NCI-H146 treated with DMSO at 0.1 percent for 48 hours (cell line): ENCODE measurements at regions not wholly inside any gene's neighbourhood (a gene's known extent, or its start where the extent isn't known, plus 50 kb on each side); places are given as distances from the start of the nearest gene placed in this dataset.
A peak's percentile ranks its signal among the peaks of the same experiment; 100 is the strongest.
"Not testable (repeated sequence)": the region's sequence is repeated elsewhere in the genome, so short reads cannot be mapped to it uniquely, and the experiment has no call there.

Experiments
- DNase-seq: peaks from one replicate; lab custom pipeline; 2025; ENCODE audit not compliant: unreplicated experiment; lab: John Stamatoyannopoulos, UW

DNA sequence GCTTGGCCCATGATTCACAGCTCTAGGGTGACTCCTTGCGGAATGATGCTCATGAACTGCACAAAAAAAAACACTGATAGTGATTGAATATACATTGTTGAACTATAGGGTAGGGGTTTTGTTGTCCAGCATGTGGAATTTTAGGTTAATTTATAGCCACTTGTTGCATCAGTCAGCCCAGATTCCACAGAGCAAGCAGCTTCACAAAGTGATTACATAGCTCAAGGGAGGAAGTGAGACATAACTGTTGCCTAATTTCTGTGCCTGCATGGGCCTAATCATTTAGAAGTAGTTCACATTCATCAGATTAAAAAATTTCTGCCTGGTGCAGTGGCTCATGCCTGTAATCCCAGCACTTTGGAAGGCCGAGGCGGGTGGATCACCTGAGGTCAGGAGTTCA, 142.2 kb upstream of the ZNF722 start:
- not testable (repeated sequence) for DNase-seq

DNA sequence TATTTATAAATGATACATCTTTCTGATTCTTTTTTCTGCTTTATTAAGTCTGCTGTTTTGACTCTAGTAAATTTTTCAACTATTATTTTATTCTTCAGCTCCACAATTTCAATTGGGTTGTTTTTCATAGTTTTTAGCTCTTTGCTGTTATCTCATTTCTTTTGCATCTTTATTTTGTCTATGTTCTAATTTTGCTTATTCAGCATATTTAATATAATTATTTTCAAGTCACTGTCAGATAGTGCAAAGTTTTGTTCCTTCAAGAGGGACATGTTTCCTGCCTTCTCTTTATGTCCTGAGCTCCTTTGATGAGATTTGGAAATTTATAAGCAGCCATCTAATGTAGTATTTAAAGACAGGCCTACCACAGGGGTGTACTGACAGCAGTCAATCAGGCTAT, 131.5 kb upstream of the ZNF722 start:
- no peak for DNase-seq

DNA sequence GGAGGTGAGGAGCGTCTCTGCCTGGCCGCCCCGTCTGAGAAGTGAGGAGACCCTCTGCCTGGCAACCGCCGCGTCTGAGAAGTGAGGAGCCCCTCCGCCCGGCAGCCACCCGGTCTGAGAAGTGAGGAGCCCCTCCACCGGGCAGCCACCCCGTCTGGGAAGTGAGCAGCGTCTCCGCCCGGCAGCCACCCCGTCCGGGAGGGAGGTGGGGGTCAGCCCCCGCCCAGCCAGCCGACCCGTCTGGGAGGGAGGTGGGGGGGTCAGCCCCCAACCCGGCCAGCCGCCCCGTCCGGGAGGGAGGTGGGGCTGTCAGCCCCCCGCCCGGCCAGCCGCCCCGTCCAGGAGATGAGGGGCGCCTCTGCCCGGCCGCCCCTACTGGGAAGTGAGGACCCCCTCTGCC, 124.4 kb upstream of the ZNF722 start:
- not testable (repeated sequence) for DNase-seq

DNA sequence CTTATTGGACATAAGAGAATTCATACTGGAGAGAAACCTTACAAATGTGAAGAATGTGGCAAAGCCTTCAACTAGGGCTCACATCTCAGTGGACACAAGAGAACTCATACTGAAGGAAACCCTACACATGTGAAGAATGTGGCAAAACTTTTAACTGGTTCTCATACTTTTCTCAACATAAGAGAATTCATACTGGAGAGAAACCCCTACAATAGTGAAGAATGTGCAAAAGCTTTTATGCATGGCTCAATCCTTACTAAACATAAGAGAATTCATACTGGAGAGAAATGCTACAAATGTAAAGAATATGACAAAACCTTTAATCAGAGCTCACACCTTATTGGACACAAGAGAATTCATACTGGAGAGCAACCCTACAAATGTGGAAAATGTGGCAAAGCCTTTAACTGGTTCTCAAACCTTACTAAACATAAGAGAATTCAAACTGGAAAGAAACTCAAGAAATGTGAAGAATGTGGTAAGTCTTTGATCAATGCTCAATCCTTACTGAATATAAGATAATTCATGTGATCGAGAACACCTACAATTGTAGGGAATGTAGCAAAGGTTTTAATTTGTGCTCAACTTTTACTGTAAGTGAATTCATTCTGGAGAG, 121.8 kb upstream of the ZNF722 start:
- no peak for DNase-seq

DNA sequence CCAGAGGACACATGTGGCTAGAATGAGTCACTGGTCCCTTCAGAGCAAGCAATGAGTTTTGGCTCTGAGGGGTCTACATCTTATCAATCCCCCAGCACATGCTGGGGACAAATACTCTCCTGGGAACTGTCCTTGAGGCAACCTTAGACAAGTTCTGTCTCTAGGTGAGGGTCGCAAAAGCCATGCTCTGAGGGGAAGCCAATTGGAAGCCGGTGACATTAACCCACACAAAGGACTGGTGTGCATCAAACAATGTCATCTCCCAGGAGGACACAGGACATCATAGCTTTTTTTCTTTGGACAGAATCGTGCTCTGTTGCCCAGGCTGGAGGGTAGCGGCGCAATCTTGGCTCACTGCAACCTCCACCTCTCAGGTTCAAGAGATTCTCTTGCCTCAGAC, 111.6 kb upstream of the ZNF722 start:
- no peak for DNase-seq

DNA sequence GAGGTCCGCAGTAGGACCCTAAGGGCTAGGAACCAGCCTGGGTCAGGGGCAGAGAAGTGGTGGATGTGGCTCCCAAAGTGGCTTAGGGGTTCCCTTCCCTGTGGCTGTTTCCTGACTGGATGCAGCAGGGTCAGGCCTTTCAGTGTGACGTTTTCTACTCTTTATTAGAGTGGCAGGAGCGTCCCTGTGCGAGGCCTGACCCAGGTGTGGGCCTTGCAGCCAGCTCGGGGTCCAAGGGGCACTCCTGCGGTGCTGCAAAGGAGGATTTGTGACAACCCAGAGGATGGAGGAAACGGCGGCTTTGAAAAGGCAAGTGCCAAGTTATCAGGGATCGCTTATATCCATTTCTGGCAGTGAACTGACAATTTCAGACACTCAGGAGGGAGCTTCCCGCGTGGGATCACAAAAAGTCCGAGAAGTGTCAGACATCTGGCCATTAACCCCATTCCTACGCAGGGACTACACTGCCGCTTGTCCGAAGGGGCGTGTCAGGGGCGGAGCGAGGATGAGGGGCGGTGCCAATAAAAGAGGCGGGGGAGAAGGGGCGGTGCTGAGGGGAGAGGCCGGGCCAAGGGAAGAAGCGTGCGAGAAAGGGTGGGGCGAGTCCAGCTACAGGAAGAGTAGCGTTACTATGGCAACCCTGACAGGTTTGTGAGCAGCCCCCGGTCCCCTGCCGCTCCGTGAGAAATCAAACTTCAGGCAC, 98.8 kb upstream of the ZNF722 start:
- no peak for DNase-seq

DNA sequence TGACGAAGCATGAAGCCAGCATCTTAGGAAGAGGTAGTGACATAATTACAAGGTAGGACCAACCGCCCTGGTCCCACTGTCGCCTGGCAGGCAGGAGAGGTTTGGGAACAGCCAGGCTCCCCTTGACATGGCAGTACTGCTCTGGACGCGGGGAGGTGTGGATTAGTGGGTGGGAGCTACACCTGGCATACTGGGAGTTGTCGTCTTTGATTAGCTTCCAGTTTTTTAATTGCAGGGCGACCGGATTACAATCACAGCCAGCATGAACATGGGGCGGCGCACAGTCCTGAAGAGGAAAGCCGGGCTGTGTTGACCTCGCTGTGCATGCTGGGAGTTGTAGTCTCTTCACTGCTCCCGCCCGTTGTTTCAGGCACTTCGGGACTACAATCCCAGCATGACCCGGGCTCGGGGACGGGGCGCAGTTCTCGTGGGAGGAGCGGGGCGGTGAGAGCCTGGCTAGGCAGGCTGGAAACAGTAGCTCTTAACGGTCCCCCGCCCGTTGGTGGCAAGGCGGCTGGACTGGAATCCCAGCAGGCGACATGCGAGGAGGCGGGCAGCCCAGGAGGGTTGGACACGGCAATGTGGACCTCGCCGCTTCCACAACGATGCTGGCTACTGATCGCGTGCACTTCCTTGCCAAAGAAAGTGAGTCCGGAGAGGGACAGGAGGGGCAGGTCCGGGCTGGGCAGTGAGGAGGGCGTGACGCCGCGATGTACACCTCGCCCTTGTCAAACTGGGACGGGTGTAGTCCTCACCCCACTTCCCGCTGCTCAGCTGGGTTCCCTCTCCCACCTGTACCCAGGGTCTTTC, 98.0 kb upstream of the ZNF722 start:
- peak; percentile 8 for DNase-seq

DNA sequence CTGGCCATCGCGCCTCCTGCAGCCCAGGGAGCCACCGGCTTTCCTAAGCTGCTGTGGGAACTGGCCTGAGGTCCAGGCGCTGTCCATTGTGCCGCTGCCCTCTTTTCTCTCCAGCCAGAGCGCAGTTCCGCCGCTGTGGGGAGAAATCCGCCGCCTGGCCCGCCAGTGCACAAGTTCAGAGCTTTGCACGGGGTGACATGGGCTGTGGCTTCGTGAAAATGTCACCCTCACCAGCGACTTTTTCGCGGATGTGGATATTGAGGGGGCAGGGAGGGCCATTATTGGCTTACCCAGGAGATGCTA, 97.5 kb upstream of the ZNF722 start:
- not testable (repeated sequence) for DNase-seq

DNA sequence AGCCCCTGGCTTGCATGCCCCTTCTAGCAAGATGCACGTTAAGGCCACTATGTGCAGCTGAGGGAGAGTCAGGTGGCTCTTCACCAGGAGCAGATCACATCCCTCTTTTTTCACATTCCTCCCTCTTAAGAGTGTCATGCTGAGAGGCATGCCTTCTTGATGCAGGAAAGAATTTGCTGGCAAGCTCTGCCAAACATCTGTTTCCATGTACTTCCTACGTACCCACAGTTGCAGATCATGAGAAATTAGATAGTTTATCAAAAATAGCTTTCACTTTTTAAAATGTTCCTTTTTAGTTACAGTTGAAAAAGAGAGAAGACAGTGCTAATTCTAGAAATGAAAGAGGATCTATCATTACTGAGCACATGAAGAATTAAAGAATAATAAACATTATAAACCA, 79.7 kb upstream of the ZNF722 start:
- DNase-seq: no peak

DNA sequence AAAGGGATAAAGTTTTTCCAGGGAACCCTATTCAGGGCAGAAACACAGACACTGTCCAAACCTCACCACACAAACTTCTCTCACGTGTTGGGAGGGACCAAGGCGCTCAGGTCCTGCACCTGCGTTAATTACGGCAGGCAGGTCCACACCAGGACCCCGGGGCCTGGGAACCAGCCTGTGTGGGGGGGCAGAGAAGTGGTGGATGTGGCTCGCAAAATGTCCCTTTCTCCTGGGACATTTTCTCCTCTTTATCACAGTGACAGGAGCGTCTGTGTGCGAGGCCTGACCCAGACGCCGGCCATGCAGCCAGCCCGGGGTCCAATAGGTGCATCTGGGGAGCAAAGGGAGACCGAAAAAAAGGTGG, 73.4 kb upstream of the ZNF722 start:
- no peak for DNase-seq

DNA sequence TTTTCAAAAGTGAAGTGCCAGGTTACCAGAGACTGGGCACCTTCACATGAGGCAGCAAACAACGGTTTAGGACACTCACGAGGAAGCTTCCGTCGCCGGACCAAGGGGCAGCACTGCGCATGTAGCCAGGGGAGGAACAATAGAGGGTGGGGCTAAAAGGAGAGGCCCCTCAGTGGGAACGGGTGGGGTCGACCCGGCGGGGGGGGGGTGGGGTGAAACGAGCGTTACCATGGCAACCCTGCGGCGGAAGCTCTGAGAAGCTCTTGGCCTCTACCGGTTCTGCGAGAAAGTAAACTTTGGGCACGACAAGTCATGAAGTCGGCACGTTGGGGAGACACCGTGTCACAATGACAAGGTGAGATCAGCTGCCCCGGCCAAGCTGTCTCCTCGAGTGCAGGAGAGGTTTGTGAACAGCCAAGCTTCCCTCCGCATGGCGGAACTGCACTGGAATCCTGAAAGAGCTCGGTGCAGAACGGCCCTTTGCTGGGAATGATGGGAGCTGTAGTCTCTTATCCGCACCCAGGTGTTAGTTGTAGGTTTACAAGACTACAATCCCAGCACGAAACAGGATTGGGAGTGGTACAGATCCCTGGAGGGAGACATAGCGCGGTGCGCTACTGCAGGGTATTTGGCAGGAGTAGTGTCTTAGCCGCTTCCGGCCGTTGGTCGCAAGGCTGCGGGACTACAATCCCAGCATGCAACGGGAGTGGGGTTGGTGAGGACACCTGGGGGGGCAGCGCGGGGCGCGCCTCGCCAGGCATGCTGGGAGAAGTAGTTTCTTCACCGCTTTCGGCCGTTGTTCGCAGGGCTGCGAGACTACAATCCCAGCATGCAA, 72.8 kb upstream of the ZNF722 start:
- no peak for DNase-seq

DNA sequence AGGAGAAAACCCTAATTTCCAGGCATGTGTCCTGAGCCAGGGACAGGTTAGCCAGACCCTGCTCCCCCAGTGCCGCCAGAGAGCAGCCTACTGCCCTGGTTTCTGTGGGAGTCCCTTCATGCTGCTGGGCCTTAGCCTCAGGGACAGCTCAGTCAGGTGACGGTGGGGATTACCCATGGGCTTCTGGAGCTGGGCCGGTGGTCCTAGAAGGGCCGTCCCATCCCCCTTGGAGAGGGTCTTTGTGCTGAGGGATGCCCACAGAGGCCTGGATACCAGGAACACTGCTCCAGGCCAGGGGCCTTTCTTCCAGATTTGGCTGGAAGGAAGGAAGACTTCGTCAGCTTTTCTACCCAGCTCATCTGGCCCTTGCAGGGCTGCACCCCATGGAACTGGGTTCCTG, 71.4 kb upstream of the ZNF722 start:
- DNase-seq: no peak

DNA sequence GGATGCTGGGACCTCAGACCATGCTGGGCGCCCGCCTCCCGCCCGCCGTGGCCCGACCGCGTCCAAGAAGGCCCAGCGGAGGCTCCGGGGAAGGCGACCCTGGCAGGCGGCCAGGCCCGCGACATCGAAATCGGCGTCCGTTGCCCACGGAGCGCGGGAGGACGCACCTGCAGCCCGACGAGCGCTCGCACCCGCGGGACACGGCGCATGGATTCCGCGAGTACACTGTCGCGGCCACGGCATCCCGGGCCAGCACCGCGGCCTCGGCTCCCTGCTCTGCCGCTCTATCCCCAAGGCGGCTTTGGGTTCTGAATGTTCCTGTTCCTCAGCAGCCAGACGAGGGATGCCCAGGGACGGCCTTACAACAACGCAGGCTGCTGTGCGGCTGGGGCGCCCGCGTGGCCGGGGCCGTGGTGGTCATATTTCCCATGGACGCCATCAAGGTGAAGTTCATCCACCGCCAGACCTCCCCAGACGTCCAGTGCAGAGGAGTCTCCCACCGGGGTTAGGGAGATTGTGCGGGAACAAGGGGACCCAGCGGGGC, 67.5 kb upstream of the ZNF722 start:
- no peak for DNase-seq

DNA sequence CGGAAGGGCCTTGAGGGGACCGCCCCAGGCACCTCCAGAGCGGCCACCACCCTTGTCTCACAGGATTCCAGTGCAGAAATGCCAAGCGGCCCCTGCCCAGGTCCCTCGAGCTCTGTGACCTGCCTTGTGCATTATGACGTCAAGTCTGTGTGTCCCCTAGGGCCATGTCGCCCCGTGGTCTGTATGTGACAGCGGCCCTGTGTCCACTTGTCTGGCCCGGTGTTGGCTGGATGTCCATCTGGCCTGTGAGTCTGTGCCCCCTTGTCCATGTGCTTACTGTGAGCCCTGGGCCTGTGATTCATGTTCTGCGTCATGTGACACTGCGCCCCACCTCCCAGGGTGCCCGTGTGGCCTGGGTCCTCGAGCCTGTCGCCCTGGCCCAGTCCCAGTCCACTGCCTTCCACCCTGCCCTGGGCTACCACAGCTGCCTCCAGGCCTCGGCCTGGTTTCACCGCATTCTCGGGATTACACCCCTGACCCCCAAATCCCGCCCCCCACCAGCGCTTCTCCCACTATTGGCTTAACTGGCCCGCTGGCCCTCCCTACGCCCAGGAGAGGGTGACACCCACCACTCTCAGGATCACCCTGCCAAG, 66.6 kb upstream of the ZNF722 start:
- DNase-seq: no peak
